K562 (cell line): ENCODE measurements at regions not wholly inside any gene's neighbourhood (a gene's known extent, or its start where the extent isn't known, plus 50 kb on each side); places are given as distances from the start of the nearest gene placed in this dataset.

Experiments used
- CHD4 ChIP-seq: fragments of 200-600 bp; sonication (generic); IDR thresholded peaks from 3 replicates; pipeline ENCODE4 v1.6.1; 2012; ENCODE audit warnings: low read depth, mild to moderate bottlenecking, mixed read lengths, low read length, inconsistent platforms; ENCODE audit not compliant: insufficient read depth, insufficient replicate concordance, poor library complexity, severe bottlenecking
- HDAC2 ChIP-seq: fragments of 450-650 bp; IDR thresholded peaks from 2 replicates; pipeline ENCODE4 v1.6.1; 2016; ENCODE audit warnings: mild to moderate bottlenecking
- PRMT5 ChIP-seq: sonication (generic); formaldehyde crosslinking; IDR thresholded peaks from 2 replicates; pipeline ENCODE4 v1.5.0; 2020; ENCODE audit warnings: missing genetic modification reagents
- SREBF1 ChIP-seq: fragments of 150-350 bp; IDR thresholded peaks from 2 replicates; pipeline ENCODE4 v1.6.1; 2014; ENCODE audit warnings: antibody characterized with exemption, low read depth, low read length, borderline replicate concordance
- THRB ChIP-seq: fragments of 450-650 bp; formaldehyde crosslinking; conservative IDR thresholded peaks from 2 replicates; pipeline ENCODE4 v1.4.0; 2022; ENCODE audit warnings: mild to moderate bottlenecking, missing genetic modification characterization
- ZC3H8 ChIP-seq: fragments of 450-650 bp; IDR thresholded peaks from 2 replicates; pipeline ENCODE4 v1.6.1; 2017
- ZNF778 ChIP-seq: fragments of 450-650 bp; formaldehyde crosslinking; IDR thresholded peaks from 2 replicates; pipeline ENCODE4 v1.4.0; 2020; ENCODE audit warnings: mild to moderate bottlenecking, moderate library complexity

GRCh38 chr2:35858216-35858615 lies 497.4 kb upstream of the CRIM1 start:
- TF ChIP-seq PRMT5 (CRISPR knock-in tag) (no peak), CHD4 (no peak), SREBF1 (no peak), ZNF778 (CRISPR knock-in tag) (no peak), ZC3H8 (no peak), THRB (CRISPR knock-in tag) (no peak), HDAC2 (no peak)
